ENCODE measurements at regions not wholly inside any gene's neighbourhood (a gene's known extent, or its start where the extent isn't known, plus 50 kb on each side); places are given as distances from the start of the nearest gene placed in this dataset.

DNA sequence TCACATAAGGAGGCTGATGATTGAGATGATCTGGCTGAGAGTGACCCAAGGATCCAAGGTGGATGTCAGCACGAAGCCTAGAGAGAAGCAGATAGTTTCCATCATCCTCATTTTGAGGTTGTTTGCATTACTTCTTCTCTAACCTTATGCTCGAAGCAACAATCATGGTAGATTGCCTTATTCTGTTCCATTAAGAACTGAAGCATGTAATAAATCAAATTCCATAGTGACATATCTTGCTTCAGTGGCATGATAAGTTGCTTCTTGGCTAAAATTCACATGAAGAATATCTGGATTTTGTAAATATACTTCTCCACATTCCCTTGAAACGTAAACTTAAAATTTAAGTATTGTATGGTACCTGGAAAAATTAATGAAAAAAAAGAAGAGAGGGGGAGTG lies 377.8 kb upstream of the DACH1 start:
- TF ChIP-seq CTCF (IDR thresholded peaks at IDR 0.05) (no peak), POLR2A (IDR thresholded peaks at IDR 0.05) (no peak)
- H3K27ac ChIP-seq, result no peak overlapping the region
- no peak overlapping the region for H3K4me3 ChIP-seq
- H3K4me1 ChIP-seq, result no peaks in the 10 kb centered on the region
- no peaks in the 10 kb centered on the region for H3K36me3 ChIP-seq
- no peaks in the 10 kb centered on the region for H3K27me3 ChIP-seq
- no peak for DNase-seq
- H3K9me3 ChIP-seq, result no peaks in the 10 kb centered on the region

GRCh38 chr13:72230131-72230530 lies 363.1 kb upstream of the DACH1 start:
- H3K27ac ChIP-seq, result no peak overlapping the region
- TF ChIP-seq POLR2A (IDR thresholded peaks at IDR 0.05), result no peak
- no peak for TF ChIP-seq CTCF (IDR thresholded peaks at IDR 0.05)
- no peak for DNase-seq
- H3K27me3 ChIP-seq, result no peaks in the 10 kb centered on the region
- no peaks in the 10 kb centered on the region for H3K9me3 ChIP-seq
- H3K4me1 ChIP-seq, result no peaks in the 10 kb centered on the region
- H3K4me3 ChIP-seq, result no peak overlapping the region
- no peaks in the 10 kb centered on the region for H3K36me3 ChIP-seq

DNA sequence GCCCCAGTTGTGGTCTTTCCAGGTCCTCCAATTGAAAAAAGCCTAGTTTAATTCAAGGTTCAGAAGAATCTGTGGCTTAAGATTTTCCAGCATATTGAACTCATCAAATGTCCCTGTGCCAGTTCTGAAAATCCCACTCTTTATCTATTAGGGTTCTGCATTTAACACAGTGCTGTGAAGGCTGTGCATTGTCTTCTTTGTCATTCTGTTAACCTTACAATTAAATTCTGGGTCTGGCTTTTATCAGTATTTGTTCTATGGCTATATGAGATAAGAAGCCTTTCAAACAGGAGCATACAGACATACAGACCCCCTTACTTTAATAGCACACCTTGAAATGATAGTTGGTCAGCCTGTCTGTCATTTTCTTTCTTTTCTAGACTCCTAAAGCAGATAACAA lies 362.1 kb upstream of the DACH1 start:
- H3K4me3 ChIP-seq, result no peak overlapping the region
- no peaks in the 10 kb centered on the region for H3K9me3 ChIP-seq
- H3K36me3 ChIP-seq, result no peaks in the 10 kb centered on the region
- TF ChIP-seq CTCF (IDR thresholded peaks at IDR 0.05) (no peak), POLR2A (IDR thresholded peaks at IDR 0.05) (no peak)
- no peaks in the 10 kb centered on the region for H3K27me3 ChIP-seq
- H3K27ac ChIP-seq, result no peak overlapping the region
- no peak for DNase-seq
- no peaks in the 10 kb centered on the region for H3K4me1 ChIP-seq

DNA sequence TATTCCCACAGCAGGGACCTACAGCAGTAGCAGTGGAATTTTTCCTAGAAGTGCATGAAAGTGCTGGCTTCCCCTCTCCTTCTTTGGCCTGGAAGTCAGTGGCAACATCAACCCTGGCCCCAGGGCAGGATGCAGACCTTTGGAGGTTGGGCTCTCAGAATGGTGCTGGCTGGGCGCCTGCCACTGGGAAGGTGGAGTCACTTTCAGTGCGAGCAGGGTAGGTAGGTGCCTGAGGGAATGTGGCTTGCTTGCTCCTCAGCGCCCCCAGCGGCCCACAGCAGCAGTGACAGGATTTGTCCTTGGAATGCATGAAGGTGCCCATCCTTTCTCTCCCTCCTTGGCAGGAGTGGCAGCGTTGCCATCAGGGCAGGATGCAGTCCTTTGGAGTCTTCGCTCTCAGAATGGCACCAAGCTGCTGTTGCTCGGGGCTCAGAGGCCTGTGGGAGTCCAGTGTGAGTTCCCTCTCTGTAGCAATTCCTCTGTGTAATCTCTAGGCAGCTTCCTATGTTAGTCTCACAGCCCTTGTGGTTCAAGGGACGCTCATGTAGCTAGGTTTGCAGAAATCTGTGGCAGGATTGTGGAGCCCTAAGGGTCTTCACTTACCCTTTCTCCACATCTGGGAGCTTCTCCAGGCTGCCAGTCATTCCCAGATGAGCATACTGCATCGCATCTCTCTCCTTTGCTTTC lies 354.4 kb upstream of the DACH1 start:
- Histone ChIP-seq H3K9me3 (no peaks in the 10 kb centered on the region), H3K27me3 (no peaks in the 10 kb centered on the region), H3K36me3 (no peaks in the 10 kb centered on the region), H3K27ac (no peak overlapping the region), H3K4me1 (no peaks in the 10 kb centered on the region), H3K4me3 (no peak overlapping the region)
- TF ChIP-seq CTCF (IDR thresholded peaks at IDR 0.05), result peak in 4 of 6 experiments; percentile 29 to 66 (median 56)
- TF ChIP-seq POLR2A (IDR thresholded peaks at IDR 0.05), result no peak
- DNase-seq, result peak in 2 of 3 donors; percentile 60 to 67

- H3K27ac ChIP-seq, result no peak overlapping the region
- no peaks in the 10 kb centered on the region for H3K27me3 ChIP-seq
- no peak overlapping the region for H3K4me3 ChIP-seq
- no peaks in the 10 kb centered on the region for H3K36me3 ChIP-seq
- TF ChIP-seq POLR2A (IDR thresholded peaks at IDR 0.05) (no peak), CTCF (IDR thresholded peaks at IDR 0.05) (no peak)
- no peaks in the 10 kb centered on the region for H3K4me1 ChIP-seq
- no peak for DNase-seq
- H3K9me3 ChIP-seq, result no peaks in the 10 kb centered on the region
Measured at GRCh38 chr13:72218966-72219365, 352.0 kb upstream of the DACH1 start.

GRCh38 chr13:72217142-72217541 lies 350.1 kb upstream of the DACH1 start:
- H3K4me1 ChIP-seq, result no peaks in the 10 kb centered on the region
- no peak overlapping the region for H3K27ac ChIP-seq
- no peaks in the 10 kb centered on the region for H3K9me3 ChIP-seq
- DNase-seq, result no peak
- TF ChIP-seq CTCF (IDR thresholded peaks at IDR 0.05) (no peak), POLR2A (IDR thresholded peaks at IDR 0.05) (no peak)
- no peaks in the 10 kb centered on the region for H3K36me3 ChIP-seq
- no peak overlapping the region for H3K4me3 ChIP-seq
- no peaks in the 10 kb centered on the region for H3K27me3 ChIP-seq

Measured in Peyer's patch (tissue), 4 donors.